Suprapubic skin (tissue), 4 donors: ENCODE measurements at regions not wholly inside any gene's neighbourhood (a gene's known extent, or its start where the extent isn't known, plus 50 kb on each side); places are given as distances from the start of the nearest gene placed in this dataset.

Source experiments
- EP300 ChIP-seq: sonication (generic); formaldehyde crosslinking; IDR thresholded peaks from one replicate; pipeline ENCODE4 v1.6.1; 2017; ENCODE audit warnings: antibody characterized with exemption
- POLR2A ChIP-seq, 2 donors: fragments of 450-650 bp; IDR thresholded peaks; one replicate each; pipeline ENCODE4 v1.6.1; 2017; ENCODE audit warnings: antibody characterized with exemption in 2 of 2, mild to moderate bottlenecking in 2 of 2, moderate library complexity in 2 of 2
- POLR2AphosphoS5 ChIP-seq, 3 donors: sonication (generic); formaldehyde crosslinking; IDR thresholded peaks; one replicate each; pipeline ENCODE4 v1.6.1; 2017; ENCODE audit warnings: antibody characterized with exemption in 3 of 3
- TF ChIP-seq, protein P1 (sequence below), 2 donors: fragments of 200-600 bp in 1 of 2; fragments of 450-650 bp in 1 of 2; sonication (generic) in 1 of 2; IDR thresholded peaks; one replicate each; pipeline ENCODE4 v1.5.1; 2016 to 2019; ENCODE audit warnings: antibody characterized with exemption in 2 of 2, mild to moderate bottlenecking in 1 of 2, moderate library complexity in 1 of 2

DNA sequence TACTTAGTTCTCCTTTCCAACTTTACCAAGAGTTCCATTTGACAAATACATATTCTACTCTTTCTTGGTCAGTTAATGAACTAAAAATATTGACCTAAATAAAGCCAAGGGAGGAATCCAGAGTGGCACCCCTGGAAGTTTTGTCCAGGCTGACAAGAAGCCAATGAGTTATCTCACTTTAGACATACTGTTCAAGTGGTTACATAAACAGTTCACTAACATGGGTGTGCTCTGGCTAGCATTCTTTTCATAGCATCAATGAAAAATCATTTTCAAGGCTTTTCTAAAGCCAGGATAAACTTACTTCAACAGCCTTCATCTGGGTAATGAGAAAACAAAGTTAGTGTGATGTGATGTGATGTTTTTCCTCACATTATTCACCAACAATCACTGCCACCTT is 649.4 kb downstream of the TDRD15 start:
- TF ChIP-seq, protein P1, sequence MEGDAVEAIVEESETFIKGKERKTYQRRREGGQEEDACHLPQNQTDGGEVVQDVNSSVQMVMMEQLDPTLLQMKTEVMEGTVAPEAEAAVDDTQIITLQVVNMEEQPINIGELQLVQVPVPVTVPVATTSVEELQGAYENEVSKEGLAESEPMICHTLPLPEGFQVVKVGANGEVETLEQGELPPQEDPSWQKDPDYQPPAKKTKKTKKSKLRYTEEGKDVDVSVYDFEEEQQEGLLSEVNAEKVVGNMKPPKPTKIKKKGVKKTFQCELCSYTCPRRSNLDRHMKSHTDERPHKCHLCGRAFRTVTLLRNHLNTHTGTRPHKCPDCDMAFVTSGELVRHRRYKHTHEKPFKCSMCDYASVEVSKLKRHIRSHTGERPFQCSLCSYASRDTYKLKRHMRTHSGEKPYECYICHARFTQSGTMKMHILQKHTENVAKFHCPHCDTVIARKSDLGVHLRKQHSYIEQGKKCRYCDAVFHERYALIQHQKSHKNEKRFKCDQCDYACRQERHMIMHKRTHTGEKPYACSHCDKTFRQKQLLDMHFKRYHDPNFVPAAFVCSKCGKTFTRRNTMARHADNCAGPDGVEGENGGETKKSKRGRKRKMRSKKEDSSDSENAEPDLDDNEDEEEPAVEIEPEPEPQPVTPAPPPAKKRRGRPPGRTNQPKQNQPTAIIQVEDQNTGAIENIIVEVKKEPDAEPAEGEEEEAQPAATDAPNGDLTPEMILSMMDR (IDR thresholded peaks at IDR 0.05), result no peak
- no peak for TF ChIP-seq POLR2A (IDR thresholded peaks at IDR 0.05)
- TF ChIP-seq POLR2AphosphoS5 (IDR thresholded peaks at IDR 0.05), result no peak
- TF ChIP-seq EP300, result no peak
